ENCODE measurements at regions not wholly inside any gene's neighbourhood (a gene's known extent, or its start where the extent isn't known, plus 50 kb on each side); places are given as distances from the start of the nearest gene placed in this dataset.

GRCh38 chr9:26296910-26297572 is 595.6 kb downstream of the CAAP1 start:
- DNase-seq: no peak

- no peak for DNase-seq
Measured at GRCh38 chr9:26292943-26293342, 599.7 kb downstream of the CAAP1 start.

GRCh38 chr9:26271495-26272122 is 593.4 kb upstream of the TUSC1 start:
- DNase-seq: no peak

GRCh38 chr9:26266146-26266793 is 588.0 kb upstream of the TUSC1 start:
- DNase-seq: no peak

- DNase-seq: no peak
Measured at GRCh38 chr9:26264709-26265601, 586.7 kb upstream of the TUSC1 start.

- DNase-seq: no peak
Measured at GRCh38 chr9:26263478-26263877, 585.2 kb upstream of the TUSC1 start.

- no peak for DNase-seq
Measured at GRCh38 chr9:26262421-26263107, 584.3 kb upstream of the TUSC1 start.

GRCh38 chr9:26261503-26262330 is 583.5 kb upstream of the TUSC1 start:
- no peak for DNase-seq

- no peak for DNase-seq
Measured at GRCh38 chr9:26260238-26260637, 582.0 kb upstream of the TUSC1 start.

GRCh38 chr9:26247861-26248260 is 569.6 kb upstream of the TUSC1 start:
- no peak for DNase-seq

GRCh38 chr9:26244661-26245451 is 566.6 kb upstream of the TUSC1 start:
- DNase-seq: no peak

GRCh38 chr9:26243726-26244125 is 565.5 kb upstream of the TUSC1 start:
- DNase-seq: no peak

- DNase-seq: no peak
Measured at GRCh38 chr9:26243029-26243697, 564.9 kb upstream of the TUSC1 start.

GRCh38 chr9:26240020-26240419 is 561.8 kb upstream of the TUSC1 start:
- no peak for DNase-seq

- no peak for DNase-seq
Measured at GRCh38 chr9:26237256-26237655, 559.0 kb upstream of the TUSC1 start.

GRCh38 chr9:26234865-26235264 is 556.6 kb upstream of the TUSC1 start:
- DNase-seq: no peak

- no peak for DNase-seq
Measured at GRCh38 chr9:26231391-26231790, 553.1 kb upstream of the TUSC1 start.

- no peak for DNase-seq
Measured at GRCh38 chr9:26229324-26230054, 551.2 kb upstream of the TUSC1 start.

GRCh38 chr9:26228273-26228672 is 550.0 kb upstream of the TUSC1 start:
- DNase-seq: no peak

GRCh38 chr9:26221290-26221689 is 543.0 kb upstream of the TUSC1 start:
- DNase-seq: no peak

All from NCI-H2171 (cell line).